NCI-H526 (cell line): ENCODE measurements at regions not wholly inside any gene's neighbourhood (a gene's known extent, or its start where the extent isn't known, plus 50 kb on each side); places are given as distances from the start of the nearest gene placed in this dataset.
A peak's percentile ranks its signal among the peaks of the same experiment; 100 is the strongest.

Experiments used
- DNase-seq, 2 experiments: peaks; one replicate each; lab custom pipeline; 2025; lab: John Stamatoyannopoulos, UW

GRCh38 chr10:107826171-107826570, 661.7 kb upstream of the SORCS1 start:
- DNase-seq = no peak

- peak; percentile 3 to 50 for DNase-seq
Observed at GRCh38 chr10:107814865-107815487, 650.5 kb upstream of the SORCS1 start.

- DNase-seq = no peak
Observed at GRCh38 chr10:107813451-107814162, 649.1 kb upstream of the SORCS1 start.

GRCh38 chr10:107809889-107810288, 645.4 kb upstream of the SORCS1 start:
- no peak for DNase-seq

- no peak for DNase-seq
Observed at GRCh38 chr10:107807836-107808235, 643.3 kb upstream of the SORCS1 start.

GRCh38 chr10:107806026-107806425, 641.5 kb upstream of the SORCS1 start:
- DNase-seq = no peak

- DNase-seq = no peak
Observed at GRCh38 chr10:107803546-107803945, 639.0 kb upstream of the SORCS1 start.

- DNase-seq = no peak
Observed at GRCh38 chr10:107800061-107800460, 635.6 kb upstream of the SORCS1 start.

- DNase-seq = no peak
Observed at GRCh38 chr10:107790271-107790670, 625.8 kb upstream of the SORCS1 start.

- DNase-seq = no peak
Observed at GRCh38 chr10:107771066-107771465, 606.6 kb upstream of the SORCS1 start.

GRCh38 chr10:107767185-107767584, 602.7 kb upstream of the SORCS1 start:
- no peak for DNase-seq

- no peak for DNase-seq
Observed at GRCh38 chr10:107754814-107755213, 590.3 kb upstream of the SORCS1 start.

GRCh38 chr10:107749235-107749634, 584.7 kb upstream of the SORCS1 start:
- no peak for DNase-seq

GRCh38 chr10:107747851-107748250, 583.3 kb upstream of the SORCS1 start:
- DNase-seq = no peak

GRCh38 chr10:107741971-107742370, 577.5 kb upstream of the SORCS1 start:
- DNase-seq = no peak

GRCh38 chr10:107740962-107741690, 576.6 kb upstream of the SORCS1 start:
- DNase-seq = no peak

GRCh38 chr10:107739951-107740350, 575.4 kb upstream of the SORCS1 start:
- DNase-seq = no peak

GRCh38 chr10:107733328-107734130, 569.0 kb upstream of the SORCS1 start:
- no peak for DNase-seq

- DNase-seq = no peak
Observed at GRCh38 chr10:107732045-107732444, 567.5 kb upstream of the SORCS1 start.

- DNase-seq = no peak
Observed at GRCh38 chr10:107728807-107729206, 564.3 kb upstream of the SORCS1 start.

GRCh38 chr10:107727767-107728317, 563.3 kb upstream of the SORCS1 start:
- DNase-seq = no peak

- no peak for DNase-seq
Observed at GRCh38 chr10:107718864-107719263, 554.4 kb upstream of the SORCS1 start.
